Activated CD4-positive, alpha-beta T cell treated with anti-CD3 and anti-CD28 coated beads, Interleukin-10, Interleukin-2, amounts not matched to agents 100 ng/mL and 50 ng/mL, durations not matched to agents 16 hours and 8 hours (primary cell): ENCODE measurements at regions not wholly inside any gene's neighbourhood (a gene's known extent, or its start where the extent isn't known, plus 50 kb on each side); places are given as distances from the start of the nearest gene placed in this dataset.
A peak's percentile ranks its signal among the peaks of the same experiment; 100 is the strongest.
"Not testable (repeated sequence)": the region's sequence is repeated elsewhere in the genome, so short reads cannot be mapped to it uniquely, and the experiment has no call there.

ENCODE experiments used
- DNase-seq: peaks from one replicate; pipeline ENCODE4 v3.0.0-alpha.2; 2020

DNA sequence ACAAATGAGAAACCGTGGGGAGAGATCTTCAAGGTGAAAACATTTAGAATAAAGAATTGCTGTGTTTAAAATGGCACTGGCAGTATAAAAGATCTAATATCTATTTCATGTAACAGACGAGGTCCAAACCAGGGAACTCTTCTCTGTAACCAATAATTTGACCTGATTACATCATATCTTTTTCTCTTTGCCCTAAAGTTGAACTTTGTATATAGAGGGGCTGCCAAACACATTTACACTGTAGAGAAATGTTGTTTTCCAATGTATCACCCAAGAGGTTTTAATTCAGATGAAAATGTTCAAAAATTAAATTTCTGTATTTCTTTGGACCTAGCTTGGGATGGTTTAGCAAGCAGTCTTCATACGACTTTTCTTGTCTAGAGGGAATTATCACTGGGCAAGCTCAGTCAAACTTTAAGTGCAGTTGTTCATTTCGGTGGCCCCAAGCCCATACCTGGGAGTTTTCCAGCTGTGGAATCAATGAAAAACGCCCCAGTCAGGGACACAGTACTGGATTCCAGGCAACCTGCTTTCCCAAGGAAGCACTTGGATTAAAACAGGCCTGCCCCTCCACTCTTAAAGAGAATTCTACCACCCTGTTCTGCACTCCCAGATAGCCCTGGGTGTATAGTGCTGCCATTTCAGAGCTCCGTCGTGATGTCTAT, 208.5 kb upstream of the FN1 start:
- no peak for DNase-seq

DNA sequence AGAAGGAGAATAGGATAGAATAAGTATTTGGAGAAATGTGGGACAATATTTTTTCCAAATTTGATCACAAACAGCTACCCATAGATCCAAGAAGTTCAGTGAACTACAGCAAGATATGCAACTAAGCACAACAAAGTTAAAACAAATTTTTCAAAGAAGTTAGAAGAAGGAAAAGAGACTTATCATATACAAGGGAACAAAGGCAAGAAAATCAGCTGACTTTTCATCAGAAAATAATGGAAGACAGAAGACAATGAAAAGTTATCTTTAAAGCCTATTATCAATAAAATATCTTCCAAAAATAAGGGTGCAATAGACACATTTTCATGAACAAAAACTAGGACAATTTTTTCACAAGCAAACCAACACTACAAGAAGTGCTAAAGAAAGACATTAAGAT, 202.8 kb upstream of the FN1 start:
- no peak for DNase-seq

DNA sequence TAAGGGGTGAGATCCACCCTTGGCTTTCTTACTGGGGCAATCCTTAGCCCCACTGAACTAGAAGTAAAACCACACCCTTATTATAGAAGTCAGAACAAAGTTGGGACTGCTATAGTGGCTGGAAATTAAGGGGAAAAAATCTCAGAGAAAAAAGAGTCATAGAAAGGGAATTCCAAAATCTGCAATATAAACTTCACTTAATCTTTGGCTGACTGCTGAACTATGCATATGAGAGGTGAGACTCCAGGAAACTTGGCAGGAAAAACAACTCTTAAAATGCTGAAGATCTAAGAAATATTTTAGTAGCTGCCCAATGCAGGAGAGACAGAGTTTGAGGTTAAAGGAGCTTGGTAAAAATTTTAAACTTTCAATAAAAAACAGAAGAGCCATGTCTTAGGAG, 201.8 kb upstream of the FN1 start:
- no peak for DNase-seq

DNA sequence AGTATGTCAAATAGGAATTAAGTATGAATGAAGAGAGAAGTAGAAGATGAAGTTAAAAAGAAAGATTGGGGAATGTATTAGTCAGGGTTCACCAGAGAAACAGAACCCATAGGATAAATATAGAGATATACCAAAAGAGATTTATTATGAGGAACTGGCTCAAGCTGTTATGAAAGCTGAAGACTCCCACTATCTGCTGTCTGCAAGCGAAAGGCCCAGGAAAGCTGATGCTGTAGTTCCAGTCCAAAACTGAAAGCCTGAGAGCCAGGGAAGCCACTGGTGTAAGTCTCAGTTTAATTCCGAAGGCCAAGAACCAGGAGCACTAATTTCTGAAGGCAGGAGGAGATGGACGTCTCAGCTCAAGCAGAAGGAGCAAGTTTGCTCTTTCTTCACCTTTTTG, 200.9 kb upstream of the FN1 start:
- DNase-seq = no peak

DNA sequence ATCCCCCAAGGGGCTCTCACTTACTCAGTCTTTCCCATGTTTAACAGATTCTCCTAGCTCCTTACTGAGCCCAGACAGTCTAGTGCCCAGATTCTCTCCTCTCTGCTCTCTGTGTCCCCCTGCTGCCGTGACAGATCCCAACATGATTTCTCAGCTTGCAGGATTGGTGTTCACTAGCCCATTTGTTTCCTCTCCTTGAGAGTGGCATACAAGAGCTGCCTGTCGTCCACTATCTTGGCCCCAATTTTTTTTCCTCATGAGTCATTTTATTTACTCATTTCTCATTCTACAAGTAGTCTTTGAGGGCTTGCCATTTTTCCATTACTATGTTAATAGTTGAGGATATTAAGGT, 199.9 kb upstream of the FN1 start:
- no peak for DNase-seq

GRCh38 chr2:215635071-215635787, 199.4 kb upstream of the FN1 start:
- DNase-seq = no peak

- DNase-seq = no peak
Measured at GRCh38 chr2:215633360-215633759, 197.5 kb upstream of the FN1 start.

GRCh38 chr2:215631696-215632095, 195.8 kb upstream of the FN1 start:
- DNase-seq = no peak

GRCh38 chr2:215630796-215631195, 194.9 kb upstream of the FN1 start:
- DNase-seq = not testable (repeated sequence)

- no peak for DNase-seq
Measured at GRCh38 chr2:215627771-215628170, 191.9 kb upstream of the FN1 start.

DNA sequence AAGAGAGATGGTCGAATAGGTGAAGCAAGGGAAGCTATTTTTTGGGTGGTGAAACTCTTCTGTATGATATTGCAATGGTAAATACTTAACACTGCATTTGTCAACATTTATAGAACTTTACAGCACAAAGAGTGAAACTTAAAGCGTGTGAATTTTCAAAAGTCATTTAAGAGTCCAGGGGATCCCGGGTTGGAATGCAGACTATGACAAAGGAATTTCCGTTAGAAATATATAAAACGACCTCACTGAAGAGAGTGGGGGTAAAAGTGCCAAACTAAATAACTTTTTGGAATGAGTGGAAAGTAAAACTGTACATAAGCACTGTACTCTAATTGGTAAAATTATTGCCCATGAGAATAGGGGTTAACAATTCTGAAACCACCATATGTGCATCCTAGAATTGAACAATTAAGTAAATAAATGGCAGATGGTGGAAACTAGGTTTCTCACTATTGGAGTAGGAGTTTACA, 191.0 kb upstream of the FN1 start:
- no peak for DNase-seq

DNA sequence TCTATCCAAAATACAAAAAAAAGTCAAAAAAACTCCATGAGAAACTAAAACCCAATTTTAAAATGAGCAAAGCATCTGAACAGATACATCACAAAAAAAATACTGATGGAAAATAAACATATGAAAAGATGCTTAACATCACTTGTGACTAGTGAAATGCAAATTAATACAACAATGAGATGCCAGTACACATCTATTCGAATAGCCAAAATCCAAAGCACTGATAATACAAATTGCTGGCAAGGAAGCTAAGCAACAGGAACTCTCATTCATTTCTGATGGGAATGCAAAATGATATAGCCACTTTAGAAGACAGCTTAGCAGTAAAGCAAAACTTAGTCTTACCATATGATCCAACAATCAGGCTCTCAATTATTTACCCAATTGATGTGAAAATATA, 190.2 kb upstream of the FN1 start:
- no peak for DNase-seq

GRCh38 chr2:215625207-215625606, 189.3 kb upstream of the FN1 start:
- no peak for DNase-seq

DNA sequence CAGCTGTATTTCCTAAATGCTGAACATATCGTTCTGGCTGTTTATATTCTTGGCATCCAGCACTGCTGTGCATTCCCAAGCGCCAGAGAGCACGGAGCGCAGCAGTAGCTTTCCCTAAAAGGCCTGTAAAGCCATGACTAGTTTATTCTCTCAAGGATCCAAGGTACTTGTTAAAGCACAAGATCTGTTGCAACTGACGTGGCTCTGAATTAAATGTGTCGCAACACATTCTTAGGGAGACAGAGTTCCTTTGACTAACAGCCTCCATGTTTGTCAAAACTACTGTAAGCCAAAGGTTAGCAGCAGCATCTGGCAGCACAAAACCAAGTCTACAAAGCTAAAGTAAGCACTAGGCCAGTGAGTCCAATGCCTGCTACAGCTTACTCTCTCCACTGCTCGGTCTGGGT, 188.6 kb upstream of the FN1 start:
- DNase-seq = no peak

DNA sequence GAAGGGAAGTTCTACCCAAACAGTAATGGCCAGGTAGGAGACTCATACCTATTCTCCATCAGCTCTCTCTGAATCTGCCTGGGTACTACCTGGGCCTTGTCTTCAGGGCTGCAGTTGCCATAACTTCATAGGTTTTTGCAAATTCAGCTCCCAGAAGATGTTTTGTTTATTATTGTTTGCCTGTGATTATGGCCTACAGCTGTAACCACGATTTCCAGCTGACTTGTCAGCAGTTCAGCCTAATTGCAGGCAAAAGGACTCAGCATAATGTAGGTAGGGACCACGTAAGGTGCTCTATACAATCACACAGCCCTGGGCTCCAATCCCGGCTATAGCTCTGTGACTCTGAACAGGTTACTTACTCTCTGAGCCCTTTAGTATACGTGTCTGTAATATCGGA, 187.0 kb upstream of the FN1 start:
- no peak for DNase-seq

- DNase-seq = no peak
Measured at GRCh38 chr2:215621381-215621780, 185.5 kb upstream of the FN1 start.

DNA sequence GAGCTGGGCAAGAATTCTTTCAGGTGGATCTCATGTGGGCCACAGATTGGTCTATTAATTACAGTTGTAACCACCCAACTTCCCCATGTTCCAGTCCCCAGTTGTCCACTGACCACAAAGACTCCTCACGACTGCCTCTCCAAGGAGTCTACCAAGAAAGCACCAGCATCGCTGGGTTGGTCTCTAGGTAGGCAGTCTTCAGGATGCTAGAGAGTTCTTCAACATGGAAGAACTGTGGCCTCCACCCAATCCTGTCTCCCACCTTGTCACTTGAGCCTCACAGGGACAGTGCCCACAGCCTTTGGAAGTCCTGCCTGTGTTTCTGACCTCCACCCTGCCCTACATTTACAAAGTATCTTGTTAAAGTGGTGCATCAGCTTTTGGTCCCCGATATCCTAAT, 184.7 kb upstream of the FN1 start:
- DNase-seq = no peak

GRCh38 chr2:215619989-215620388, 184.1 kb upstream of the FN1 start:
- no peak for DNase-seq

GRCh38 chr2:215619022-215619958, 183.4 kb upstream of the FN1 start:
- peak; percentile 2 for DNase-seq

GRCh38 chr2:215618145-215618544, 182.3 kb upstream of the FN1 start:
- DNase-seq = no peak

GRCh38 chr2:215617060-215617824, 181.4 kb upstream of the FN1 start:
- DNase-seq = no peak

DNA sequence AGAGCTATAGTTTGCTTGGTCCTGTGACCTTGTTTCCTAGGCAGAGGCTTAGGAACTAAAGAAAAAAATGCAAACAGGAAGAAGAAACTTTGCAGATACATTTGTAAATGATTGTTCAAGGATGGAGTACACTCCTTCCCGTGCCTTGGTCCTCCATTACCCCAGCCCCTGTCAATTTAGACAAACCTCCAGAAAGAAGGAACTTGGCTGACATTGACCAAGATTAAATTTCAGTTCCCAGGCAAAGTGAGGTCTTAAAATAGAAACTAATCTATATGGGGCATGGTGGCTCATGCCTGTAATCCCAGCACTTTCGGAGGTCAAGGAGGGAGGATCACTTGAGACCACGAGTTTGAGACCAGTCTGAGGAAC, 179.9 kb upstream of the FN1 start:
- no peak for DNase-seq
